Colonic mucosa (tissue), 4 donors: ENCODE measurements at regions not wholly inside any gene's neighbourhood (a gene's known extent, or its start where the extent isn't known, plus 50 kb on each side); places are given as distances from the start of the nearest gene placed in this dataset.
"Not testable (repeated sequence)": the region's sequence is repeated elsewhere in the genome, so short reads cannot be mapped to it uniquely, and the experiment has no call there.

ENCODE experiments used
- DNase-seq: peaks from one replicate; pipeline ENCODE4 v3.0.0-alpha.2; 2020
- H3K27ac ChIP-seq: fragments of 200-600 bp; one replicate; pipeline ENCODE4 v1.8.0; 2021
- H3K27me3 ChIP-seq: fragments of 200-600 bp; one replicate; pipeline ENCODE4 v1.8.0; 2021
- H3K36me3 ChIP-seq: fragments of 200-600 bp; one replicate; pipeline ENCODE4 v1.8.0; 2021
- H3K4me1 ChIP-seq: fragments of 200-600 bp; one replicate; pipeline ENCODE4 v1.8.0; 2021; ENCODE audit warnings: mild to moderate bottlenecking
- H3K4me3 ChIP-seq: fragments of 200-600 bp; one replicate; pipeline ENCODE4 v1.8.0; 2021
- H3K9ac ChIP-seq, 2 donors: one replicate each; pipeline ENCODE4 v1.7.0; 2013; ENCODE audit warnings: control low read depth in 2 of 2, low read depth in 2 of 2, low read length in 2 of 2
- H3K9me3 ChIP-seq: fragments of 200-600 bp; one replicate; pipeline ENCODE4 v1.8.0; 2021
- CTCF ChIP-seq: fragments of 200-600 bp; IDR thresholded peaks from one replicate; pipeline ENCODE4 v1.8.0; 2022; ENCODE audit warnings: antibody characterized with exemption, mild to moderate bottlenecking
- intact Hi-C: fragments of 100-400 bp; cut with DNase I; formaldehyde crosslinking; loops from one replicate; pipeline ENCODE4 v1.14.1; 2022
- donor health status: healthy.
- donor health status: DM: no; HTN: no; CAD: no.
- donor health status: DM: no; HTN: no; CAD: no.

- H3K27ac ChIP-seq, H3K4me3 ChIP-seq, intact Hi-C loops, H3K36me3 ChIP-seq, H3K27me3 ChIP-seq, DNase-seq, H3K4me1 ChIP-seq, H3K9me3 ChIP-seq, H3K9ac ChIP-seq: not testable (repeated sequence)
Observed at GRCh38 chr1:83369853-83370252, 629.1 kb downstream of the TTLL7 start.

- H3K4me1 ChIP-seq, intact Hi-C loops, H3K4me3 ChIP-seq, H3K9me3 ChIP-seq, H3K36me3 ChIP-seq, DNase-seq, H3K9ac ChIP-seq, H3K27me3 ChIP-seq, H3K27ac ChIP-seq: not testable (repeated sequence)
Observed at GRCh38 chr1:83365320-83365719, 633.6 kb downstream of the TTLL7 start.

DNA sequence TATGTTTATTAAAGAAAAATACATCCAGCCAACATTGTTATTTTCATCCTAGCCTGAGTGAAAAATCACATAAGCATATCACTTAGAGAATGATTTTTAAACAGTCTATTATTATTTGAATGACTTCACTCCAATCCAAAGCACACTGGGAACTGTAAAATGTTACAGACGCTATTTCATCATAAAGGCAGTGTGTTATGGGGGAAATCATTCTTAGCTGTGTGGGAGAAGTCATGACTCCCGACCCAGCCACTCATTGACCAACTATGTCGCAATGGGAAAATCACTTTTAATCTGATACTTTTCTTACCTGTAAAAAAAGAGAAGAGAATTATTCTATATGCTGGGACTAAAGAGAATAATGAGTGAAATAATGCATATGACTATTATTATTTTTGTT is 653.6 kb downstream of the TTLL7 start:
- H3K36me3 ChIP-seq, H3K9me3 ChIP-seq, DNase-seq, intact Hi-C loops, H3K27me3 ChIP-seq, H3K4me1 ChIP-seq, H3K9ac ChIP-seq, H3K4me3 ChIP-seq, H3K27ac ChIP-seq: not testable (repeated sequence)

DNA sequence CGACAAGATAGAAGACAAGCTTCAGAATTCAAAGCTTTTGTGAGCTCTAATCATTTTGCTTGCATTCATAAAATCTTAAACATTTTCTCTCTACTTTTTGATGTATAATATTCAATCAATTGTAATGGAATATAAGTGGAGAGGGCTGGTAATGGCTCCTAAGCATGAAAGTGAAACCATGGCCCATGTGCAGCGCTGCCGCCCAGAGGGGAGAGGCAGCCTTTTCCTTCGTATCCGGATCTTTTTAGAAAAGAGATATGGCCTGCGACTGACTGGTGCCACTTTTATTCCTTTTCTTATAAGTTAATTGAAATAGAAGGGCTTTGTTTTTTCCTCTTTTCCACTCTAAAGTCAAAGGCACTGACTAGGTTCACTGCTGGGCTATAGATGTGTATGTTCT is 655.2 kb downstream of the TTLL7 start:
- H3K9ac ChIP-seq, H3K9me3 ChIP-seq, H3K27ac ChIP-seq, H3K4me3 ChIP-seq, intact Hi-C loops, H3K36me3 ChIP-seq, DNase-seq, H3K27me3 ChIP-seq, H3K4me1 ChIP-seq: not testable (repeated sequence)

GRCh38 chr1:83342995-83343394 is 655.9 kb downstream of the TTLL7 start:
- H3K4me3 ChIP-seq, H3K9me3 ChIP-seq, intact Hi-C loops: not testable (repeated sequence)

GRCh38 chr1:83332308-83332707 is 666.6 kb downstream of the TTLL7 start:
- H3K9ac ChIP-seq, intact Hi-C loops: not testable (repeated sequence)

More at GRCh38 chr1:83342995-83343394, 655.9 kb downstream of the TTLL7 start:
- not testable (repeated sequence) for H3K4me1 ChIP-seq, H3K27ac ChIP-seq, H3K36me3 ChIP-seq, DNase-seq, H3K9ac ChIP-seq, H3K27me3 ChIP-seq

GRCh38 chr1:83318366-83318765 is 680.6 kb downstream of the TTLL7 start:
- Histone ChIP-seq H3K4me1 (no peaks in the 10 kb centered on the region), H3K4me3 (no peak overlapping the region), H3K9ac (no peak overlapping the region), H3K27me3 (no peaks in the 10 kb centered on the region), H3K27ac (no peak overlapping the region), H3K9me3 (no peaks in the 10 kb centered on the region), H3K36me3 (no peaks in the 10 kb centered on the region)
- intact Hi-C loops: no loop called here
- no peak for TF ChIP-seq CTCF
- no peak for DNase-seq

More at GRCh38 chr1:83332308-83332707, 666.6 kb downstream of the TTLL7 start:
- not testable (repeated sequence) for H3K36me3 ChIP-seq, H3K27ac ChIP-seq, H3K4me3 ChIP-seq, H3K9me3 ChIP-seq, H3K4me1 ChIP-seq, H3K27me3 ChIP-seq, DNase-seq

- H3K4me1 ChIP-seq, DNase-seq, H3K9me3 ChIP-seq, H3K36me3 ChIP-seq, H3K4me3 ChIP-seq, H3K27me3 ChIP-seq, H3K27ac ChIP-seq, intact Hi-C loops, H3K9ac ChIP-seq: not testable (repeated sequence)
Observed at GRCh38 chr1:83315446-83315845, 683.5 kb downstream of the TTLL7 start.

DNA sequence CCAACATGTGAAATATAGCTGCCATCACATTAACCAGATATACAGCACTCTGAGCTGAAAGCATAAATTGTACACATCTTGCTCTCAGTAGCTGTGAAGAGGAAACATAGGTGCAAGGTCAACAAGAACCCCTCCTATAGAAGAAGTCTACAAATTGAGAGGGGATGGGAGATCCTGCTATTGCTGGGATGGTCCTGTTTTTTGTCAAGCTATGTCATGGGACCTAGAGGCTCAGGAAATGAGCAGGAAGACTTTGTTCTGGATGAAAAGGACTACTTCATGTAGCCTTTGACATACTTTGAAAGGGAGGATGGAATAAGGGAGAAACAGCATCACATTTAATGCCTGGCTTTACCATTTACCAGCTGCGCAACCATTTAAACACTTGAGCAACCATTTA is 688.8 kb downstream of the TTLL7 start:
- not testable (repeated sequence) for DNase-seq

GRCh38 chr1:83309035-83309434 is 689.9 kb downstream of the TTLL7 start:
- H3K27me3 ChIP-seq, H3K36me3 ChIP-seq, H3K4me1 ChIP-seq, H3K4me3 ChIP-seq, intact Hi-C loops, DNase-seq, H3K27ac ChIP-seq, H3K9me3 ChIP-seq, H3K9ac ChIP-seq: not testable (repeated sequence)

More for the DNA sequence above, 688.8 kb downstream of the TTLL7 start:
- H3K4me3 ChIP-seq, H3K4me1 ChIP-seq, H3K9ac ChIP-seq, H3K27ac ChIP-seq, H3K36me3 ChIP-seq, intact Hi-C loops, H3K9me3 ChIP-seq, H3K27me3 ChIP-seq: not testable (repeated sequence)

DNA sequence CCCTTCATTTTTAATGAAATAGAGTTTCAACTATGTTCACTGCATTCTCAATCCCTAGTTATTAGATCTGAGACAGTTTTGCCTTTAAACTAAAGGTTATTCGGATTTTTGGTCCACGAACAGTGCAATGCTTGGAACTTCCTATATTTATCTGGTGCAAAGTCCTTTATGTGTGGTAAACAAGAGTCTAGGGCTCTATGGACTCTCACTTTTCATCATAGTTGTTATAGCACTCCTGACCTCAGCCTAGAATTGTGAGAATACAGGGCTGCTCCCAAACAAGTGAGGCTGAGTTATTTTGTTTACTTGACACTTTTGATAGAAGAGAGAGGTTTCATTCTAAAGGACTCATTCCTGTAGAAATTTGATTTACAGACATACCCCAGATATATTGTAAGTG is 692.1 kb downstream of the TTLL7 start:
- intact Hi-C loops, H3K27ac ChIP-seq, H3K36me3 ChIP-seq, H3K4me3 ChIP-seq, H3K4me1 ChIP-seq, H3K27me3 ChIP-seq, DNase-seq, H3K9me3 ChIP-seq, H3K9ac ChIP-seq: not testable (repeated sequence)

DNA sequence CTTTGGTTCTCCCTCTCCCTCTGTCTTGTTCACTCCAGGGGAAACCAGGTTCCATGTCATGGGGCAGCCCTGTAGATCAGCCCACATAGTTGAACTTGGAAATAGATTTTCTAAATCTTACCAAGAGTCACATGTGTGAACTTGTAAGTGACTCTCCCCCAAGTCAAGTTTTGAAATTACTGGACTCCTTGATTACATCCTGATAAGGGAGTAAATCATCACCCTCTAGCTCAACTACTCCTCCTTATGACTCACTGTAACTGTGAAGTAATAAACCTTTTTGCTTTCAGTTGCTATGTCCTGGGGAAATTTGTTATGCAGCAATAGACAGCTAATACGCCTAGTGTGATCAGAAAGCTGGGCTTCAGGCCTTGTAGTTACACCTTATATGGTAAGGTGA is 703.3 kb downstream of the TTLL7 start:
- H3K27ac ChIP-seq, H3K4me3 ChIP-seq, H3K27me3 ChIP-seq, DNase-seq, H3K36me3 ChIP-seq, H3K9ac ChIP-seq, H3K9me3 ChIP-seq, intact Hi-C loops, H3K4me1 ChIP-seq: not testable (repeated sequence)

DNA sequence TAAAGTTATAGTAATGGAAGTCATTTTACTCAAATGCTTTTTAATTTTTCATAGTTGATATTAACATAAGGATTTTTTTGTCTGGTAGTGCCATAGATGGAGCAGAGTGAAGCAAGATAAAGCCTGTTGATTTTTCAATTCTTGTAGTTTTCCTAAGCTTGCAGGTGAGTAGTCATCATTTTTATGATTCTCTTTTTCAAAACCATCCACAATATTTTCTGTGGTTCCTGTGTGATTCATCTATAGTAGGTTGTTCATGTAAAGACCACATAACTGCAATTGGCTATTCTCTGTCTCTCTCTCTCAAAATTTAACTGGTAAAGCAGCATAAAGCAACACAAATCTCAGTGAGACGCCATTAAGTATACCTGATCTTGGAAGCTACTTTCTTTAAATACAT is 711.5 kb downstream of the TTLL7 start:
- H3K4me3 ChIP-seq, intact Hi-C loops, H3K36me3 ChIP-seq, H3K9me3 ChIP-seq, H3K27ac ChIP-seq, H3K9ac ChIP-seq, H3K27me3 ChIP-seq, DNase-seq, H3K4me1 ChIP-seq: not testable (repeated sequence)
